Thymus (tissue), 11 donors: ENCODE measurements at regions not wholly inside any gene's neighbourhood (a gene's known extent, or its start where the extent isn't known, plus 50 kb on each side); places are given as distances from the start of the nearest gene placed in this dataset.

Source experiments
- DNase-seq, 9 donors: peaks; one replicate each; pipeline ENCODE4 v3.0.0-alpha.2; 2013; ENCODE audit warnings: low spot score in 9 of 9, low read depth in 6 of 9, missing footprints in 1 of 9
- H3K27ac ChIP-seq, 2 donors: one replicate each; pipeline ENCODE4 v1.5.1; 2013; ENCODE audit warnings: control low read depth in 1 of 2, low read depth in 1 of 2, low read length in 1 of 2, mild to moderate bottlenecking in 1 of 2, moderate library complexity in 1 of 2
- H3K27me3 ChIP-seq, 2 donors: one replicate each; pipeline ENCODE4 v1.5.1; 2013; ENCODE audit warnings: low read length in 1 of 2; ENCODE audit not compliant: control insufficient read depth in 2 of 2, insufficient read depth in 1 of 2
- H3K36me3 ChIP-seq, 2 donors: one replicate each; pipeline ENCODE4 v1.5.1; 2013; ENCODE audit warnings: low read length in 1 of 2, mild to moderate bottlenecking in 1 of 2, moderate library complexity in 1 of 2; ENCODE audit not compliant: control insufficient read depth in 2 of 2, insufficient read depth in 2 of 2
- H3K4me1 ChIP-seq, 2 donors: one replicate each; pipeline ENCODE4 v1.5.1; 2013; ENCODE audit warnings: low read length in 2 of 2; ENCODE audit not compliant: control insufficient read depth in 2 of 2, insufficient read depth in 2 of 2
- H3K4me3 ChIP-seq, 2 donors: one replicate each; pipeline ENCODE4 v1.5.1; 2013; ENCODE audit warnings: low read length in 2 of 2, control low read depth in 1 of 2, mild to moderate bottlenecking in 1 of 2
- H3K9me3 ChIP-seq, 2 donors: one replicate each; pipeline ENCODE4 v1.5.1; 2013; ENCODE audit warnings: low read length in 1 of 2, mild to moderate bottlenecking in 1 of 2; ENCODE audit not compliant: control insufficient read depth in 2 of 2, insufficient read depth in 1 of 2
- WGBS: extraction: QIAGEN DNeasy Blood & Tissue Kit; methylation state at CpG from one replicate; pipeline ENCODE4 v1.1.7; 2013; 5-methylcytosine and 5-hydroxymethylcytosine counted together
- donor health status: healthy.

GRCh38 chr7:18295781-18296423, 199.6 kb upstream of the HDAC9 start:
- 60% methylated on average over 3 of the region's 3 CpGs for WGBS
- no peaks in the 10 kb centered on the region for H3K27me3 ChIP-seq
- peaks cover 2 to 4% of the 10 kb centered on the region in 2 donors for H3K4me1 ChIP-seq
- no peaks in the 10 kb centered on the region for H3K36me3 ChIP-seq
- no peak for DNase-seq
- no peak overlapping the region for H3K27ac ChIP-seq
- no peaks in the 10 kb centered on the region for H3K9me3 ChIP-seq
- H3K4me3 ChIP-seq, result no peak overlapping the region

- H3K4me3 ChIP-seq, result no peak overlapping the region
- no peaks in the 10 kb centered on the region for H3K27me3 ChIP-seq
- no peaks in the 10 kb centered on the region for H3K9me3 ChIP-seq
- no peak for DNase-seq
- no peaks in the 10 kb centered on the region for H3K4me1 ChIP-seq
- 89% methylated on average over 2 of the region's 2 CpGs for WGBS
- H3K27ac ChIP-seq, result no peak overlapping the region
- no peaks in the 10 kb centered on the region for H3K36me3 ChIP-seq
Measured at GRCh38 chr7:18302097-18302496, 193.5 kb upstream of the HDAC9 start.

GRCh38 chr7:18305866-18306265, 189.7 kb upstream of the HDAC9 start:
- Histone ChIP-seq H3K9me3 (no peaks in the 10 kb centered on the region), H3K27me3 (no peaks in the 10 kb centered on the region), H3K4me3 (no peak overlapping the region), H3K36me3 (no peaks in the 10 kb centered on the region), H3K27ac (no peak overlapping the region), H3K4me1 (no peaks in the 10 kb centered on the region)
- no peak for DNase-seq
- 75% methylated on average over 3 of the region's 3 CpGs for WGBS

GRCh38 chr7:18306696-18307095, 188.9 kb upstream of the HDAC9 start:
- no peaks in the 10 kb centered on the region for H3K36me3 ChIP-seq
- no peak overlapping the region for H3K27ac ChIP-seq
- H3K27me3 ChIP-seq, result no peaks in the 10 kb centered on the region
- no peaks in the 10 kb centered on the region for H3K4me1 ChIP-seq
- no peaks in the 10 kb centered on the region for H3K9me3 ChIP-seq
- no peak overlapping the region for H3K4me3 ChIP-seq
- WGBS, result 96% methylated on average over 2 of the region's 2 CpGs
- DNase-seq, result no peak

GRCh38 chr7:18308938-18309337, 186.6 kb upstream of the HDAC9 start:
- H3K9me3 ChIP-seq, result no peaks in the 10 kb centered on the region
- H3K4me1 ChIP-seq, result no peaks in the 10 kb centered on the region
- H3K36me3 ChIP-seq, result no peaks in the 10 kb centered on the region
- H3K27me3 ChIP-seq, result no peaks in the 10 kb centered on the region
- no peak overlapping the region for H3K4me3 ChIP-seq
- 86% methylated on average over 5 of the region's 5 CpGs for WGBS
- DNase-seq, result no peak
- no peak overlapping the region for H3K27ac ChIP-seq

- H3K4me1 ChIP-seq, result no peaks in the 10 kb centered on the region
- no peaks in the 10 kb centered on the region for H3K9me3 ChIP-seq
- H3K4me3 ChIP-seq, result no peak overlapping the region
- no peak overlapping the region for H3K27ac ChIP-seq
- no peaks in the 10 kb centered on the region for H3K36me3 ChIP-seq
- DNase-seq, result peak in 1 of 9 donors; percentile 36
- H3K27me3 ChIP-seq, result no peaks in the 10 kb centered on the region
Measured at GRCh38 chr7:18312482-18312881, 183.1 kb upstream of the HDAC9 start.

GRCh38 chr7:18313965-18314364, 181.6 kb upstream of the HDAC9 start:
- Histone ChIP-seq H3K4me3 (no peak overlapping the region), H3K4me1 (no peaks in the 10 kb centered on the region), H3K27ac (no peak overlapping the region), H3K36me3 (no peaks in the 10 kb centered on the region), H3K27me3 (no peaks in the 10 kb centered on the region), H3K9me3 (no peaks in the 10 kb centered on the region)
- DNase-seq, result no peak

- no peak for DNase-seq
- H3K4me1 ChIP-seq, result peaks cover 0 to 2% of the 10 kb centered on the region in 2 donors
- H3K27me3 ChIP-seq, result no peaks in the 10 kb centered on the region
- over 99% methylated on average over 2 of the region's 2 CpGs for WGBS
- no peak overlapping the region for H3K4me3 ChIP-seq
- H3K27ac ChIP-seq, result no peak overlapping the region
- no peaks in the 10 kb centered on the region for H3K9me3 ChIP-seq
- H3K36me3 ChIP-seq, result no peaks in the 10 kb centered on the region
Measured at GRCh38 chr7:18315241-18315640, 180.3 kb upstream of the HDAC9 start.

- no peaks in the 10 kb centered on the region for H3K36me3 ChIP-seq
- peaks cover 0 to 2% of the 10 kb centered on the region in 2 donors for H3K4me1 ChIP-seq
- no peak for DNase-seq
- no peak overlapping the region for H3K4me3 ChIP-seq
- H3K9me3 ChIP-seq, result no peaks in the 10 kb centered on the region
- H3K27me3 ChIP-seq, result no peaks in the 10 kb centered on the region
- H3K27ac ChIP-seq, result no peak overlapping the region
- WGBS, result 98% methylated on average over 2 of the region's 2 CpGs
Measured at GRCh38 chr7:18317941-18318340, 177.6 kb upstream of the HDAC9 start.

GRCh38 chr7:18320422-18320821, 175.1 kb upstream of the HDAC9 start:
- WGBS, result 92% methylated on average over 4 of the region's 4 CpGs
- no peaks in the 10 kb centered on the region for H3K9me3 ChIP-seq
- no peaks in the 10 kb centered on the region for H3K27me3 ChIP-seq
- H3K4me3 ChIP-seq, result no peak overlapping the region
- H3K36me3 ChIP-seq, result no peaks in the 10 kb centered on the region
- H3K4me1 ChIP-seq, result peaks cover 0 to 2% of the 10 kb centered on the region in 2 donors
- DNase-seq, result no peak
- no peak overlapping the region for H3K27ac ChIP-seq
